Anterior cingulate cortex (tissue), 58 donors: ENCODE measurements at regions not wholly inside any gene's neighbourhood (a gene's known extent, or its start where the extent isn't known, plus 50 kb on each side); places are given as distances from the start of the nearest gene placed in this dataset.

Source experiments
- DNase-seq, 58 donors: peaks; one replicate each; lab custom pipeline; 2025; lab: John Stamatoyannopoulos, UW

DNA sequence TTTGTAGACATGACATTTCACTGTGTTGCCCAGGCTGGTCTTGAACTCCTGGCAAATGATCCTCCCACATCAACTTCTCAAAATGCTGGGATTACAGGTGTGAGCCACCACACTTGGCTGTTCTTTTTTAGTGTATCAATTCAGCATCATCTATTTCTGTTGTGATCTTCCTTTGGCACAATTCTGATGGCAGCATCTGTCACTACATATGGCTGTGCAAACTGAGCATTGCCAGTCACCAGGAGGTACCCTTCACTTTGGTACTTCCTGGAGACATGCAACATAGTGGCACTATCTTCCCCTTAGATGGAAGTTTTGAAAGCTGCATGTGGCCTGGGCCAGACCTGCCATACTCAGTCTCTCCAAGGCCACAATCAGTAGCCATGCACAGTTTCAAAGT lies 467.1 kb upstream of the TMPO start:
- peak in 2 of 58 donors; percentile 1 to 3 for DNase-seq

DNA sequence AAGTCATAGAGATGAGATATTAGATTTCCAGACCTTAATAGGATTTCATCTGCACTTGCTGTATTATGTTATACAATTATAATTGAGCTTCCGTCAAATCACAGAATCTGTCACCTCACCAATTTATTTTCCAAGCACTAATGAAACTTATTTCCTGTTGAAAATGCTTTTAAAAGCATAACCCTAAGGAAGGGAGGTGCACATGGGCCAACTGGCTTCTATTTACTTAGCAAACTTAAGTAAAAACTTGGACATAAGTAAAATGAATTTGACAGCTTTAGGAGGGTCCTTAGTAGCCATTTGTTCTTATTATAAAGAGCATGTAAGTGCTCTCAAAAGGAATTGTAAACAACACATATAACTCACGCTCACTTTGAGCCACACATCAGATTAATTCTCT lies 462.2 kb upstream of the TMPO start:
- no peak for DNase-seq

DNA sequence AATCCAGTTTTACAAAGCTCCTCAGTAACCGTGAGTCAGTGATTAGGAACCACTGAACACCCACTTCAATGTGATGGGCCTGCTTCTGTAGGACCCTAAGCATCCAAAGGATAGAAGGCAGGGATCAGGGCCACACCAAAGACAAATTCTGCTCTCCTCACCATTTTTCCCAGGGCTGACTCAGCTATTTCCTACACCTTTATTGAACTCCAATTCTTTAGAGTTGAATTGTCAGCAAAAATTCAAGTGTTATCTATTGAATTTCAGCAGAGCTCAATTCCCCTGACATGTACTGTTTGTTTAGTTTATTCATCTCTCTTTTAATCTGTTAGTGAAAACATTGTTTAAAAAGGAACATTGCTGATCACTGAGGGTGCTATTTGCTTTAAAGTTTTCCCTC lies 457.7 kb upstream of the TMPO start:
- no peak for DNase-seq

DNA sequence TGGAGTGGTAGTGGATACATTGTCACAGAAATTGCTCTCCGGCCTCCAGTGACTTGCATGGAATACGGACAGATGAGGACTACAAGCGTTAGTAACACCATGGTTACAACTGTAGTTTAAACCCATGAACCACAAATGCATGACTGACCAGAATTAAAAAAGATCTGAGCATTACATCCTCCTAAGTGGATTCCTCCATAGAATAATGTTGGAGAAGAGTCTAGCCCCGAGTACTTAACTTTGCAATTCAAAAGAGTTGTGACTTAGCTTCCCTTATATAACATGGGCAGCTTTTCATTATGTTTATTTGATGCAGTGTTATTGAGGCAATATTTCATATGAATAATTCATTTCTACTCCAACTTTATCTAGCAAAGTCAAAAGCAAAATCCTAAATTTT lies 457.2 kb upstream of the TMPO start:
- no peak for DNase-seq

DNA sequence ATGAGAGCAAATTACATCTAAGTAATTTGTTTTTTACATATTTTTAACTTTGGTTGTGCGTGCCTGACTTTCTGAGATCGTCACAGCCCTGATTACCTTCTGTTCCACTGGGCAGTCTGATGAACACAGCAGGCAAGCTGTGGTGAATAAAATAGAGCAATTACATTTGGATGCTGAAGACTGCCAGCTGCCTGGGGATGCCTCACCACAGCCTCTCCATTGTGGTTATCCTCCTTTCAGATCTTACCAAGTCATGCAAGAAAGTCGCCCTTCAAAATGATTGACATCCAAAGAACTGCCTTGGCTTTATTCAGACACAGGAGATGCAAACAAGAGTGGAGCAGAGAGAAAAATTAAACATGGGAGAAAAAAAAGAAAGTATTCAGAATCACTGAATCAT lies 456.6 kb upstream of the TMPO start:
- no peak for DNase-seq

DNA sequence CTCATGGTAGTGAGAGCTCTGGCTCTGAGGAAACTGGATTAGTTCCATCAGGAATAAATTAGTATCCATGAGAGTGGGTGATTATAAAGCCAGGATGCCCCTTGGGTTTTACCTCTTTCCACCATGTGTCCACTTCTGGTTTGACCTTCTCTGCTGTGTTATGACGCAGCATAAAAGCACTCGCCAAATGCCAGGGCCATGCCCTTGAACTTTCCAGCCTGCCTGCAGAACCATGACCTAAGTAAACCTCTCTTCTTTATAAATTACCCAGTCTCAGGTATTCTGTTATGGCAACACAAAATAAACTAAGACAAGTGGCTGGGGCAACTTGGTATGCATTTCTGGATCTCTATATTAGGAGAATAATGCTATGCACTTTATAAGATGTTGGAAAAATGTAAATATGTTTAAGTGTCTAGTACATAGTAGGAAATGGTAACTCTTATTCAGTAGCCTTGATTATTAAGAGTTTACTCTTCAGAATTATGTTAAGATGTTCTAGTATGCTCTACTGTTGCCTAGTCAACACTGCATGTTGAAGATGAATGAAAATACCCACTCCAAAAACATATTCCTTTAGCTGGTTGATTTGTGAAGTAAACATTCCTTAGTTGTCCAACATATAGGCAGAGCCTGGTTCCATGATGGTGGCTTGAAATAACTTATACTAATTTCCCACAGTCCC lies 455.6 kb upstream of the TMPO start:
- DNase-seq, result no peak

DNA sequence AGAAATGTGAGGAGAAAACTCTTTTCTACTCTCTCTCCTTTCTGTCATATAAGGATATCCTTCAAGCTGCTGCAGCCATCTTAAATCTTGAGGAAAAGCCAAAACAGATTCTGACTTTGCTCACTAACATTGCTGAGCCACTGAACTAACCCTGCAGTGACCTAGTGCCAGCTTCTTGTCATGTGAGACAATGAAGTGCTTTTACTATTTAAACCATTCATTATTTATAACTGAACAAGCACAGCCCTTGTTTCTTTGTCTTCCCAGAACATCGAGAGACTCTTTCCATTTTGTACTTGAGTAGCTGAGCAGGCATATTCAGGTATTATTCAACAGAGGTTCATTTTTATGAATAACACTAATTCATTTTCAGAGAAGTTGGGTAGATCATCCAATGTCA lies 455.0 kb upstream of the TMPO start:
- peak in 5 of 58 donors; percentile 1 to 67 (median 7) for DNase-seq

DNA sequence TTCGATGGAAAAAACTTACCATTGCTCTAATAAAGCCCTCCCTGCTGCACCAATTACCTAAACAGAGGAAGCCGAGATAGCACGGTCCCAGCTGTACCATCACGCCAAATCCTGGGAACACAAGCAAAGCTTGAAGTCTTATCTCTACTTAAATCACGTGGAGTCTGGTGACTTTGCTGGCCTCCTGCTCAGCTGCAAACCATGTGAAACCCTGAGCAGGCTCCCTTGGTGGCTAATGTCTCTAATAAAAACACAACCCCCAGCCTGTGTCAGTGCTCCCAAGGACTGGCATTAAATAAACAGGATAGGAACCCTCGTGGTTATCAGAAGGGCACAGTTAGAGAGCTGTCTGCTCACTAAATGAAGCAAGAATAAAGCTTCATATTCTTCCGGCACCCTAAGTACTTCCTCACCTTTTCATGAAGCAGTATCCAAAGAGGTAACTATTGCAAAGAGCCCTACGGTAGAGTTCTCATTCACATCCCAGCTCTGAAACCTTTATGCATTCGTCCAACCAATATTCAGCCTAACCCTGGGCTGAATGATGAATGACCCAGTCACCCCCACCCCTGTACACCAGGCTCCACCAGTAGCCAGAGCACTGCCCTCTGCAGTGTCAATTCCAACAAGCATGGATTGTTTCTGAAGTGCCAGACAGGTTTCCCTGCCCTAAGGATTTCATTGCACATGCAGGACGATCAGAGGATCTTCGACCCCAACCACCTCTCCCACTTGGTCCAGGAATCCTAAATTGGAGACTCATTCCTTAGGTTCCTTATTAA lies 452.7 kb upstream of the TMPO start:
- DNase-seq, result no peak

DNA sequence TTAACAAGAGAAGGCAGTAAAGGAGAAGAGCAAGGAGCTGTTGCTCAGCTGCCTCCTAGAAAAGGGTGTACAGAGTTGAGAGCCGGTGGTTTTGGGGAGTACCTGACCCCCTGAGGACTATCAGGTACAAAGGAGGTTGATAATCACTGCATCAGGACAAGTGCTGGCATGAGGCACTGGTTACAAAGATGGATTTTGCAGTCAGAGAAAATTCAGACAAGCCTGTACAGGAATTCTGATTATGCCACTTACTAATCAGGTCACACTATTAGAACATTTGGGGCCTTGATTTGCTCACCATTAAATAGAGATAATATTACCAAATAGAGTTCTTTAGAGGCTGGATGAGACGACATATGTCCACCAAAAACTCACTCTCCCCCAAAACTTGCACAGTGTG lies 450.9 kb upstream of the TMPO start:
- no peak for DNase-seq

DNA sequence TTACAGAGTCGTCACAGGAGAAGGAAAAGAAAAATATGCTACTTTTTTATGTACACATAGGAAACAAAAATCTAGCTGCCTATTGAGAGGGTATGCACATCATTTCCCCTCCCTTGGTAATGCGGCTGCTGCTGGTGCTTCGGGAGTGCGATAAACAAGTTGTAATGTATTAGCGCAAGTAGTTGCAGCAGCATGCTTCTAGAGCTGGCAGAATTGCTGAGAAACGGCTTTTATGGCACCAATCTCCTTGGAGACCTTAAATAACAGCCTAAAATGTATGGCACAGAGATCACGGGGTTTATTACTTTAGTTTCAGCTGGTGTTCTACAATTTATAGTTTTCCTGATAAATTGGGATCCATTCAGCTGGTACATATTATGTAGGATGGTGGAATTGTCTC lies 447.6 kb upstream of the TMPO start:
- no peak for DNase-seq

DNA sequence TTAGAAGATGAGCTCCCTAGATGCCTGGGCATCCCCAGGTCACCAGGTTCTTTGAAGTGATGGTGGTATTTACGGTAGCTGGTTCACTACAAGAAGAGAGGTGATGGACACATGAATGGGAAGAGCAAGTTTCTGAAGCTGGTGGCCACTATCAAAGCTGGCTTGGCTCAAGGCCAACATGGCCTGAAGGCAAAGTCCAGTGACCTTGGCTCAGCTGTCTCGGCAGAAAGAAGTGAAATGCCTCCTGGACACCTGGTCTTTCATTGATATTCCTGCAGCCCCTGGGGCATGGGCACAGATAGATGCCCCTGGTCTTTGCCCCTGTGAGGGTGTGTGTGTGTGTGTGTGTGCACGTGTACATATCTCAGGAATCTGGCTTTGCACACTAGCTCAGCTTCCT lies 441.8 kb upstream of the TMPO start:
- DNase-seq, result no peak

DNA sequence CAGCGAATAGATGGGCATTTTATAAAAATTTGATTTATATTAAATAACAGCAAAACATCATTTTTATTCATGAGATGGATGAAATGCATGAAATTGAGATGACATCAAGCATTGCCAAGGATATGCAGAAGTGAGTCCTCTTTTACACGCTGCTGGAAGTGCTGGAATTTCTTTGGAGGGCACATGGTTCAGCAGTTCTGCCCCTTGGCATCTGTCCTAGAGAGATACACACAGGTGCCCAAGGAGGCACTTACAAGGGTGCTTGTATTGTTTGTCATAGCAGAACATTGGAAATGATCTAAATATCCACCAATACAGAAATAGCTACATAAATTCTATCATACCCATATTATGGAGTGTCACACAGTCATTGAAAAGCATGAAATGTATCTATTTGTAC lies 441.1 kb upstream of the TMPO start:
- DNase-seq, result no peak

DNA sequence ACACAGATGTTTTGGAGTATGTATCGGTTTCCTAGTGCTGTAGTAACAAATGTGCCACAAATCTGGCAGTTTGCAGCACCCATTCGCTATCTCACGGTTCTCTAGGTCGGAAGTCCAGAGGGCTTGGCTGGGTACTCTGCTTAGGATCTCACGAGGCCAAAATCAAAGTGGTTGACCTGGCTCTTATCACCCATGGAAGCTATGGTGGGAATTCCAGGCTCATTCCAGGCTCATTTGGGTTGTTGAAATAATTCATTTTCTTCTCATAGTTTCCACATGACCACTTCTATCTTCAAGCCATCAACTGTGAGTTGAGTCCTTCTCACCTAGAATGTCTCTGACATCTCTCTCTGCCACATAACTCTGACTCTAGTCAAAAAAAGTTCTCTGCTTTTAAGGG lies 431.0 kb upstream of the TMPO start:
- no peak for DNase-seq

DNA sequence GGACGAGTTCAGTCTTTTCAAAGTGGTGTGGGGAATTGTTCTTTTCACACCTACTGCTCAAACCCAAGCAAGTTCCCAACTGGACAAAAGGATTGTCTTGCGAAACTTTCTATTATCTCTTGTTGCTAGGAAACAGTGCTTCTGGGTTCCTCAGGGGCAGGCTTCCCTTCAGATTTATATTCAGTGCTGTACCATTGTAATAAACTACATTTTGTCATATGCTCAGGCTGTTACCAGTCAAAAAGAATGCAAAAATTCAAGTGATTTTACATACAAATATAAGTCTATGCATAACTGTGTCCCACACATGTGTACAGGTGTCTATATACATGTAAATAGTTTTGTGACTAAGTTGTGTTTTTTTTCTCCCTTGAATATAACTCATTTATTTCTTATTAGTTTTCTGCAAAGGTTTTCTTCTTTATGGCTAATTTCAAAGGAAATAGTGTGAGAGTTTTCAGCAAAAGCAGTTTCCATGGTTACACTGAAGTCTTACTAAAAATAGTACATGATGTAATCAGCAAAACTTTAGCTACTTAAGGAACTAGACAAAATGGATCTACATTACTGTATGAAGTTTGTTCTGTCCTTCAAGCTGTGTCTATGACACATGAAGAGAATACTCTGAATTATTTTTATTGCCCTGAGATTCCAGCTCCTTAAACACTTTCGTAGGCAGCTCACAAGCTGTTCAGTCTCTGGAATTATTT lies 430.2 kb upstream of the TMPO start:
- DNase-seq, result peak in 2 of 58 donors; percentile 19 to 21

DNA sequence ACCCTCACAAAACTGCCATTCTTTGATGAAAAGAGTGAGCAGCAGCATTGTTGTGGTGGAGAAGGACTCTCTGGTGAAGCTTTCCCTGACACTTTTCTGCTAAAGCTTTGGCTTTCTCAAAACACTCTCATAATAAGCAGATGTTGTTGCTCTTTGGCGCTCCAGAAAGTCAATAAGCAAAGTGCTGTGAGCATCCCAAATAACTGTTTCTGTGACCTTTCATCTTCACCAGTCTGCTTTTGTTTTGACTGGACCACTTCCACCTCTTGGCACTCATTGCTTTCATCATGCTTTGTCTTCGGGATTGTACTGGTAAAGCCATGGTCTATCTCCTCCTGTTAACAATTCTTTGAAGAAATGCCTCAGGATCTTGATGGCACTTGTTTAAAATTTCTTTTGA lies 424.7 kb upstream of the TMPO start:
- no peak for DNase-seq

DNA sequence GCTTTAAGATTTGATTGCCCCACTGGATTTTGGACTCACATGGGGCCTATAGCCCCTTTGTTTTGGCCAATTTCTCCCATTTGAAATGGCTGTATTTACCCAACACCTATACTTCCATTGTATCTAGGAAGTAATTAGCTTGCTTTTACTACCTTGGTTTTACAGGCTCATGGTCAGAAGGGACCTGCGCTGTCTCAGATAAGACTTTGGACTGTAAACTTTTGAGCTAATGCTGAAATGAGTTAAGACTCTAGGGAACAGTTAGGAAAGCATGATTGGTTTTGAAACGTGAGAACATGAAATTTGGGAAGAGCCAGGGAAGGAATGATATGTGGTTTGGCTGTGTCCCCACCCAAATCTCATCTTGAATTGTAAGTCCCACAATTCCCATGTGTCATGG lies 419.0 kb upstream of the TMPO start:
- no peak for DNase-seq

DNA sequence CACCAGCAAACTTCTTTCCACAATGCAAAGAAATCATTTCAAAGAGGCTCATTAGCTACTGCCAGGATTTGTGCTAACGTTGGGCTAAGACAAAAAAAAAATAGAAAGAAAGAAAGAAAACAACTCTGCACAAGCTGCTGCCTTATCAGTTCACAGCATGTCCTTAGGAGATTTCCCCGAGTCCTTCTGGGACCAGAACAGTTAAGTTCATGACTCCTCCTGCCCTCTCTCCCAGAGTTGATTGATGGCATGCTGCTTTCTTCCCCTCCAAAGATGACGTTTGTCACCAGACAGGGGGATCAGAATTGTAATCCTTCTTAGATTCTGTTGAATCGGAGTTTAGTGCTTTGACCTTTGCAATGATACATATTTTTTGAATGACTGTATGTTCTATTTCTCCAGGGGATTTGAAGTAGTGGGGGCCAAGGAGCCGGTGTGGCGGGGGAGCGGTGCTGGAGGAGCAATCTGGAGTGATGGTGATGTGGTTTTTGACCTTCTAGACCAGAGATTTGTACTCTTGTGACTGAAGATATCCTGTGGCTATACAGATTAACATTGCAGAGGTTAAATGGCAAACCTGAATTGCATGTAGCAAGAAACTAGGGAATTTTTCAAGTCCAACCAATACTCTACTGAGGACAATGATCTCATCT lies 409.2 kb upstream of the TMPO start:
- DNase-seq, result no peak

DNA sequence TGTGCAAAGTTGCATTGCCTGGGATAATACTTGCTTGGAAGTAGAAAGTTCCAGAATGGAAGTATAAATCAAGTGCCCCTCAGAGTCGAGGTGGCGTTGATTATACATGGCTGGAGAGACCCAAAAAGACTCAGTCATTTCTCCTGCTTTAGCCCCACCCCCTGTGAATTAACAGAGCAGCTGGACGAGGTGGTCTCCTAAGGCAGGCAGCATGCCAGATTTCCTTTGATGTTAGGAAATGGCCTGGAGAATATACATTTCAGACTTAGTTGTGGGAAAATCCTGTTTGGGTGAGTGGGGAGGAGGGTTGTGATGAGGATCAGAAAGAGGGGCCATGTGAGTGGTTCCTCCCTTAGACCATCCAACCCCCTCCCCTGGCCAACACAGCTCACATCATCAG lies 406.1 kb upstream of the TMPO start:
- no peak for DNase-seq

DNA sequence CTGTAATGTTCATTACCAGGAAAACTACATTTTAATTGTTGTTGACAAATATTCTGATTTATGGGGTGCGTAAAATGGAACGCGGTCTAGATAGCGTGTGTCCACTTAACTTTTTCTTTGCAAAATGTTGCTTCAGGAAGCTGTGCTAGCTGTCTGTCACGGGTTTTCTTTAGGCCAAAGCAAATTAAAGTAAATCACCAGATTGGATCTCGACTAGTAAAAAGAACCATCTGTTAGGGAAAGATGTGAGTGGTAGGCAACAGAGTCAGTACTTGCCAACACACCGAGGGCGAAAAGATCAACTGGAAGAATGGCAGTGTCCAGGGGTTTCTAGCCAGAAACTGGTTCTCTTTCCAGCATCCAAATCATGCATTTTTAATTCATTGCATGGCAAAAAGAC lies 404.9 kb upstream of the TMPO start:
- DNase-seq, result peak in 1 of 58 donors; percentile 1

DNA sequence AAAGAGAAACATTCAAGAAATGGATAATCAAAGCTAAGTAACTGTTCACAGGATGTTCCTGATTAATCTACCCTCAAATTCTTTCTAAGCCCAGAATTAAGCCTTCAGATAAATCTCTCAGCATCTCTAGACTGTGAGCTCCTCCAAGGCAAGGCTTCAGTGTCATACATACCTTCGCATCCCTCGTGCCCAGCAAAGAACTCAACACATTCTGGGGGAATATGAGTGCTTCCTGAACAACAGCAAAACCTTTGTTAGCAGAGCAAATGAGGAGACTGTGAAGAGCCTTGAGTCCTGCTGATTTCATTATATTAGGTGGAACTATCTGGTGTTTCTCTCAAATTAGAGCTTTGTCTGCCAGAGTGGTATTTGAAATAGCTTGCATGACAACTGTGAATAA lies 401.8 kb upstream of the TMPO start:
- no peak for DNase-seq

DNA sequence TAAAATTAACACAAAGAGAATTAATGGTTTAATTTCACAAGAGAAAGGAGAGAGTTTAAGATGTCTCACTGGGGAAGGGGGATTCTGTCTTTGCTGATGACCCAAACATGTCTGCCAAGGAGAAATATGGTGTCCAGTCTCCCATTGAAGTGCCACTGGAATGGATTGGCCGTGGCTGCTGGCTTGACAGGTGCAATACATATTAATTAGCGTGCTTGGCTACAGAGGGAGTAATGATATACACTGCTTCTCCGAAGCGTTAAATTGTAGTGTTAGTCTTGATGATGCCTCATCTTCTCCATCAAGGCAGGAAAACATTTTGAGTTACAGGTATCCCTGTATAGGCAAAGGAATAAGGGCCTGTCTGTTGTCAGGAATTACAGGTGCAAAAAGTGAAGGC lies 393.4 kb upstream of the TMPO start:
- DNase-seq, result no peak
